ENCODE measurements at regions not wholly inside any gene's neighbourhood (a gene's known extent, or its start where the extent isn't known, plus 50 kb on each side); places are given as distances from the start of the nearest gene placed in this dataset.

DNA sequence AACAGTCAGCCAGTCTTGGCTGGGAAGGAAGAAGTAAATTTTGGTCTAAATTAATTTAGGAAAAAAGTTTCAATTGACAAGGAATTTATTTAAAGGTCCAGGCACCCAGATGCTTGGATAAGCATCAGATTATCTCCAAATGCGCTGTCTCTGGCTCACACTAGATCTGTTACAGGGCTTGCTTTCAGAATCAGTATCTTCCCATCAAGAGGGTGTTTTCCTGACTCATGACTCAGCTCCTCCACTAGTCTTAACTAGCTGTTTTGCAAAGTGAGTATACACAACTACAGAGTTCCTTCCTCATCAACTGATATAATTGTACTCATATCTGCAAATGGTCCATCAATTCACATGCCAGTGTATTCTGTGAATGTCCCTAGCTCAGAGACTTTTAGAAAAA, 482.1 kb upstream of the CPEB2 start:
- Mint-ChIP-seq H3K4me1 (ENCODE audit: unreplicated experiment) (no peaks in the 10 kb centered on the region), H3K27ac (ENCODE audit: unreplicated experiment) (no peak overlapping the region), H3K9me3 (ENCODE audit: unreplicated experiment) (no peaks in the 10 kb centered on the region), H3K27me3 (ENCODE audit: unreplicated experiment) (no peaks in the 10 kb centered on the region), H3K36me3 (ENCODE audit: low read depth, unreplicated experiment) (no peaks in the 10 kb centered on the region), H3K4me3 (ENCODE audit: unreplicated experiment) (no peak overlapping the region)
- TF ChIP-seq, protein P1, sequence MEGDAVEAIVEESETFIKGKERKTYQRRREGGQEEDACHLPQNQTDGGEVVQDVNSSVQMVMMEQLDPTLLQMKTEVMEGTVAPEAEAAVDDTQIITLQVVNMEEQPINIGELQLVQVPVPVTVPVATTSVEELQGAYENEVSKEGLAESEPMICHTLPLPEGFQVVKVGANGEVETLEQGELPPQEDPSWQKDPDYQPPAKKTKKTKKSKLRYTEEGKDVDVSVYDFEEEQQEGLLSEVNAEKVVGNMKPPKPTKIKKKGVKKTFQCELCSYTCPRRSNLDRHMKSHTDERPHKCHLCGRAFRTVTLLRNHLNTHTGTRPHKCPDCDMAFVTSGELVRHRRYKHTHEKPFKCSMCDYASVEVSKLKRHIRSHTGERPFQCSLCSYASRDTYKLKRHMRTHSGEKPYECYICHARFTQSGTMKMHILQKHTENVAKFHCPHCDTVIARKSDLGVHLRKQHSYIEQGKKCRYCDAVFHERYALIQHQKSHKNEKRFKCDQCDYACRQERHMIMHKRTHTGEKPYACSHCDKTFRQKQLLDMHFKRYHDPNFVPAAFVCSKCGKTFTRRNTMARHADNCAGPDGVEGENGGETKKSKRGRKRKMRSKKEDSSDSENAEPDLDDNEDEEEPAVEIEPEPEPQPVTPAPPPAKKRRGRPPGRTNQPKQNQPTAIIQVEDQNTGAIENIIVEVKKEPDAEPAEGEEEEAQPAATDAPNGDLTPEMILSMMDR (IDR thresholded peaks at IDR 0.05; ENCODE audit: unreplicated experiment) = no peak
- DNase-seq (ENCODE audit: low spot score) = no peak

DNA sequence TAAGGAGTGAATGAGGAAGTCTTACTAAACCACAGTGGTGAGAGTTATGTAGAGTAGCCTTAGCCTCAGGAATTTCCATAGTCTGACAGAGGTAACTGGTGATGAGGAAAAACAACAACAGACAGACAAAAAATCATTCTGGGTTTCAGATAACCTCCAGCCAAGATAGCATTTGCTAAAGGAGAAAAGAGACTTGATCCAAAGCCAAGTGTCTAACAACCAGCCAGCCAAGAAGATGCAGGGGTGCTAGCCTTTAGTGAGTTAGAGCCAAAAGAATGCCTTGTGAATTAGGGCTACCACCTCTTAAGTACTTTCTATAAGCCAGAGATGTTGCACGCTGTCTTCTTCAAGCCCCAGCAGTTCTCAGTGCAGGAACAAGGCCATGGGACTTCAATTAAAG, 478.0 kb upstream of the CPEB2 start:
- TF ChIP-seq, protein P1 (IDR thresholded peaks at IDR 0.05; ENCODE audit: unreplicated experiment) = no peak
- H3K4me1 Mint-ChIP-seq (ENCODE audit: unreplicated experiment) = no peaks in the 10 kb centered on the region
- no peak overlapping the region for H3K4me3 Mint-ChIP-seq (ENCODE audit: unreplicated experiment)
- no peak for DNase-seq (ENCODE audit: low spot score)
- no peak overlapping the region for H3K27ac Mint-ChIP-seq (ENCODE audit: unreplicated experiment)
- no peaks in the 10 kb centered on the region for H3K9me3 Mint-ChIP-seq (ENCODE audit: unreplicated experiment)
- H3K27me3 Mint-ChIP-seq (ENCODE audit: unreplicated experiment) = peaks cover 2% of the 10 kb centered on the region
- H3K36me3 Mint-ChIP-seq (ENCODE audit: low read depth, unreplicated experiment) = no peaks in the 10 kb centered on the region

DNA sequence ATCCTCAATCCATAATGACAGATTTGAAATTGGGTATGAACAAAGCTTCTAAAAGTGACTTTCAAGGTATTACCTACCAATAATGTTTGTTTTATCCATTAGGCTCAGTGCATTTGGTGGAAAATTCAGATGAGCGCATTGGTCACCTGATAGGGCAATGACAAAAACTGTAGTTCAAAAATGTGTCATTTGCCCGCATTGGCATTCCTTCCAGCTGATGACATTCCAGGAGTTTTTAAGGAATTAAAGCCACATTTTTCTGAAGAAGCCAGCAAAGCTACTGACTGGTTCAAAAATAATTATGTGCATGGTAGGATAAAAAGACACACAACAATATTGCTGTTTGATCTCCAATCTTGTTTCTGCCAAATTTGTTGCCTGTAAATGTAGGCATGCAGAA, 473.4 kb upstream of the CPEB2 start:
- Mint-ChIP-seq H3K9me3 (ENCODE audit: unreplicated experiment) (no peaks in the 10 kb centered on the region), H3K4me1 (ENCODE audit: unreplicated experiment) (peaks cover 3% of the 10 kb centered on the region), H3K27me3 (ENCODE audit: unreplicated experiment) (peaks cover 2% of the 10 kb centered on the region), H3K36me3 (ENCODE audit: low read depth, unreplicated experiment) (no peaks in the 10 kb centered on the region), H3K27ac (ENCODE audit: unreplicated experiment) (no peak overlapping the region), H3K4me3 (ENCODE audit: unreplicated experiment) (no peak overlapping the region)
- TF ChIP-seq, protein P1 (IDR thresholded peaks at IDR 0.05; ENCODE audit: unreplicated experiment) = no peak
- no peak for DNase-seq (ENCODE audit: low spot score)

DNA sequence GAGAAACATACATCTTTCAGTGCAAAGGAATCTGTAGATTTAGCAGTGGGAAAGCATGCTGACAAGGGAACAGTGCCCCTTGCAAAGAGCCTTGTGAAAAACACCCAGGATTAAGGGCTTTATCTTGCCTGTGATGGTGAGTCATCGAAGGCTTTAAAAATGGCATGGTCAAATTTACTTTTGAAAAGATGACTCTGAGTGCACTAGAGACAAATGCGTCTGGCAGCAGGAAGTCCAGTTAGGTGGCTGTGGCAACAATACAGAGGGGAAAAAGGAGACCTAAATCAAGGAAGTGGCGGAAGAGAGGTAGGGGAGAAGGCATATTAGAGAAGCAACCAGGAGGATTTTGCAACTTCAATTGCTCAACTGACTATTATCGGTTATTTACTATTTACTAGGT, 472.6 kb upstream of the CPEB2 start:
- H3K9me3 Mint-ChIP-seq (ENCODE audit: unreplicated experiment) = no peaks in the 10 kb centered on the region
- H3K27ac Mint-ChIP-seq (ENCODE audit: unreplicated experiment) = no peak overlapping the region
- peaks cover 2% of the 10 kb centered on the region for H3K27me3 Mint-ChIP-seq (ENCODE audit: unreplicated experiment)
- peaks cover 3% of the 10 kb centered on the region for H3K4me1 Mint-ChIP-seq (ENCODE audit: unreplicated experiment)
- TF ChIP-seq, protein P1 (IDR thresholded peaks at IDR 0.05; ENCODE audit: unreplicated experiment) = no peak
- no peak overlapping the region for H3K4me3 Mint-ChIP-seq (ENCODE audit: unreplicated experiment)
- no peaks in the 10 kb centered on the region for H3K36me3 Mint-ChIP-seq (ENCODE audit: low read depth, unreplicated experiment)
- no peak for DNase-seq (ENCODE audit: low spot score)

DNA sequence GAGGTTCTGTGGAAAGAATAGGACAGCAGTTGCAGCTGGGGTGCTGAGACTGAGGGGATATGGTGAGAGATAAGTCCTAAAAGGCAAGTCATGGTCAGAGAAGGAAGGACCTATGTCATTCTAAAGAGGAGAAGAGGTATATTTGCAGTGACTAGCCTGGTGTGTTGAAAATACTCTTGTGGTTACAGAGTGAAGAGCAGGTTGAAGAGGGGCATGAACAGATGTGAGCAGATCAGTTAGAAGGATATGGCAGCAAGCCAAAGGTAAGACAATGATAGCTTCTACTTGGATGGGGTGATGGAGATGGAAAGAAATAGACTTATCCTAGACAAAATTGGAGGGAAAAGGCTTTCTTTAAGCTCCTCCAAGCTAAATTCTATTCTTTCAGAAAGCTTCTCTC, 469.8 kb upstream of the CPEB2 start:
- Mint-ChIP-seq H3K4me1 (ENCODE audit: unreplicated experiment) (peaks cover 3% of the 10 kb centered on the region), H3K36me3 (ENCODE audit: low read depth, unreplicated experiment) (no peaks in the 10 kb centered on the region), H3K27me3 (ENCODE audit: unreplicated experiment) (no peaks in the 10 kb centered on the region), H3K4me3 (ENCODE audit: unreplicated experiment) (no peak overlapping the region), H3K9me3 (ENCODE audit: unreplicated experiment) (no peaks in the 10 kb centered on the region), H3K27ac (ENCODE audit: unreplicated experiment) (no peak overlapping the region)
- TF ChIP-seq, protein P1 (IDR thresholded peaks at IDR 0.05; ENCODE audit: unreplicated experiment) = no peak
- DNase-seq (ENCODE audit: low spot score) = no peak
